ENCODE measurements at regions not wholly inside any gene's neighbourhood (a gene's known extent, or its start where the extent isn't known, plus 50 kb on each side); places are given as distances from the start of the nearest gene placed in this dataset.

DNA sequence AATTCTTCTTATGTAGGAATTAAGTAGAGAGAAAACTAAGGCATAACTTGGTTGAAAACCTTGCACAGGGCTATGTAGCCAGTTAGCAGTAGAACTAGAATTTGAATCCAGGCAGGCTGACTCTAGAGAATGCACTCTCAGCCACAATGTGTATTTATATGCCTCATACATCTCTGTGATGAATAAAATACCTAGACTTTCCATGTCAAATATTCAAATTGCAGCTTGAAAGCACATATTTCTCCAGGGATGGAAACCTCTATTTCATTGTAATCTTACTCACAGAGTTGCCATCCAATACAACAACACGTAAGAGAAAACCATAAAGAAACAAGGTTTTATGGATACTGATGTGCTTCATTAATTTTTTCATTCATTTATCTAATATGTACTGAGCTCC lies 256.0 kb upstream of the FLRT2 start:
- H2AFZ ChIP-seq (ENCODE audit: low read depth), result no peak overlapping the region
- no peak overlapping the region for H3K4me2 ChIP-seq
- TF ChIP-seq CTCF (conservative IDR thresholded peaks at IDR 0.05; ENCODE audit: low read depth, low read length), result no peak
- H3K4me1 ChIP-seq (ENCODE audit: low read depth, poor library complexity, severe bottlenecking), result no peaks in the 10 kb centered on the region
- no peaks in the 10 kb centered on the region for H3K27me3 ChIP-seq (ENCODE audit: insufficient read depth, low read depth)
- no peak overlapping the region for H3K4me3 ChIP-seq (IDR thresholded peaks at IDR 0.05; ENCODE audit: insufficient read depth, low read depth, low read length)
- H3K27ac ChIP-seq, result no peak overlapping the region
- no peaks in the 10 kb centered on the region for H3K79me2 ChIP-seq (ENCODE audit: insufficient read depth, low read depth)
- no peaks in the 10 kb centered on the region for H3K36me3 ChIP-seq (ENCODE audit: insufficient read depth)
- no peak overlapping the region for H3K9ac ChIP-seq
- H4K20me1 ChIP-seq (ENCODE audit: insufficient read depth), result no peaks in the 10 kb centered on the region

GRCh38 chr14:85276161-85276978 lies 253.6 kb upstream of the FLRT2 start:
- Histone ChIP-seq H2AFZ (ENCODE audit: low read depth) (no peak overlapping the region), H3K36me3 (ENCODE audit: insufficient read depth) (no peaks in the 10 kb centered on the region), H3K27me3 (ENCODE audit: insufficient read depth, low read depth) (no peaks in the 10 kb centered on the region), H3K79me2 (ENCODE audit: insufficient read depth, low read depth) (no peaks in the 10 kb centered on the region), H3K27ac (no peak overlapping the region), H3K4me1 (ENCODE audit: low read depth, poor library complexity, severe bottlenecking) (no peaks in the 10 kb centered on the region), H3K4me3 (IDR thresholded peaks at IDR 0.05; ENCODE audit: insufficient read depth, low read depth, low read length) (no peak overlapping the region), H3K4me2 (no peak overlapping the region), H3K9ac (no peak overlapping the region), H4K20me1 (ENCODE audit: insufficient read depth) (no peaks in the 10 kb centered on the region)
- no peak for TF ChIP-seq CTCF (conservative IDR thresholded peaks at IDR 0.05; ENCODE audit: low read depth, low read length)

- no peak overlapping the region for H3K4me3 ChIP-seq (IDR thresholded peaks at IDR 0.05; ENCODE audit: insufficient read depth, low read depth, low read length)
- TF ChIP-seq CTCF (conservative IDR thresholded peaks at IDR 0.05; ENCODE audit: low read depth, low read length), result no peak
- H3K27me3 ChIP-seq (ENCODE audit: insufficient read depth, low read depth), result no peaks in the 10 kb centered on the region
- H3K4me1 ChIP-seq (ENCODE audit: low read depth, poor library complexity, severe bottlenecking), result no peaks in the 10 kb centered on the region
- H3K4me2 ChIP-seq, result no peak overlapping the region
- H3K79me2 ChIP-seq (ENCODE audit: insufficient read depth, low read depth), result no peaks in the 10 kb centered on the region
- no peak overlapping the region for H3K27ac ChIP-seq
- H3K9ac ChIP-seq, result no peak overlapping the region
- no peak overlapping the region for H2AFZ ChIP-seq (ENCODE audit: low read depth)
- no peaks in the 10 kb centered on the region for H4K20me1 ChIP-seq (ENCODE audit: insufficient read depth)
- no peaks in the 10 kb centered on the region for H3K36me3 ChIP-seq (ENCODE audit: insufficient read depth)
Observed at GRCh38 chr14:85276979-85277228, 253.0 kb upstream of the FLRT2 start.

DNA sequence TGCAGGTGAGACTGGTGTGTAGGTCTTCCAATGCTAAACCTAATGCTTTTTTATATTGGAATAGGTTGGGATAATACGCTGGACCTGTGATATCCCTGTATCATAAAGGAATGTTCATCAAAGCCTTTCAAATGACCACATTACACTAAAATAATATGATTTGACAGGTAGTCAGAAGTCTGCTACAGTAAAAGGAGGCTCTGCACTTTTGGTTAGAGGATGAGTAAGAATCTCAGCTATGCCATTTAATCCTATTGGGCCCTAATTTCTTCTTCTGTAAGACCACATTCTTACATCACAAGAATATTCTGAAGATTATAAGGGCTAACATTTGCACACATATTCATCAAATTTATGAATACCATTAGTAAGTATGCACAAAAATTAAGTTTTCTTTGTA lies 250.5 kb upstream of the FLRT2 start:
- no peak overlapping the region for H3K4me3 ChIP-seq (IDR thresholded peaks at IDR 0.05; ENCODE audit: insufficient read depth, low read depth, low read length)
- H2AFZ ChIP-seq (ENCODE audit: low read depth), result no peak overlapping the region
- no peak overlapping the region for H3K27ac ChIP-seq
- H4K20me1 ChIP-seq (ENCODE audit: insufficient read depth), result no peaks in the 10 kb centered on the region
- H3K4me2 ChIP-seq, result no peak overlapping the region
- no peaks in the 10 kb centered on the region for H3K79me2 ChIP-seq (ENCODE audit: insufficient read depth, low read depth)
- no peaks in the 10 kb centered on the region for H3K36me3 ChIP-seq (ENCODE audit: insufficient read depth)
- no peak overlapping the region for H3K9ac ChIP-seq
- H3K27me3 ChIP-seq (ENCODE audit: insufficient read depth, low read depth), result no peaks in the 10 kb centered on the region
- TF ChIP-seq CTCF (conservative IDR thresholded peaks at IDR 0.05; ENCODE audit: low read depth, low read length), result no peak
- no peaks in the 10 kb centered on the region for H3K4me1 ChIP-seq (ENCODE audit: low read depth, poor library complexity, severe bottlenecking)
